CD4-positive, alpha-beta T cell treated with Interleukin-2 at 100 ng/mL for 4 hours (primary cell): ENCODE measurements at regions not wholly inside any gene's neighbourhood (a gene's known extent, or its start where the extent isn't known, plus 50 kb on each side); places are given as distances from the start of the nearest gene placed in this dataset.

Experiments used
- DNase-seq: peaks from one replicate; pipeline ENCODE4 v3.0.0-alpha.2; 2020; ENCODE audit warnings: low spot score

- no peak for DNase-seq
These were observed 102.5 kb upstream of the RIPOR2 start for GRCh38 chr6:25038300-25038699.

DNA sequence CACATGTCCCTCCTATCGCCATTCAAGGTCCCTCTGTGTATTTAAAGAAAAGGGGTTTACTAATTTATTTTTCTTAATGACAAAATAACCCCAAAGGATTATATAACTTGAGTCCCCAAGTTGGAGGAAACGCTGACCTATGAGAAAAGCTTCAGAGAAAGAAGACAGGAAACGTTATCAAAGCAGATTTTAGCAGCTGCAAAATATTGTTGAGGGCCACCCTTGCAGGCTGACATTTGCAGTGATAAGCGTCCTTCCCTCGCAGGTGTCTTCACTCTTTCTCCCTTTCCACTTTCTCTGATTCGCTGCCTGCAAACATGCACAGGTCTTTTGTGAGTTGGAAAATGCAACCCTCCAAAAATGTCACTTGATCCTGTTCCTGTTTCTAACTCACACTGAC is 103.2 kb upstream of the RIPOR2 start:
- peak; percentile 44 for DNase-seq

DNA sequence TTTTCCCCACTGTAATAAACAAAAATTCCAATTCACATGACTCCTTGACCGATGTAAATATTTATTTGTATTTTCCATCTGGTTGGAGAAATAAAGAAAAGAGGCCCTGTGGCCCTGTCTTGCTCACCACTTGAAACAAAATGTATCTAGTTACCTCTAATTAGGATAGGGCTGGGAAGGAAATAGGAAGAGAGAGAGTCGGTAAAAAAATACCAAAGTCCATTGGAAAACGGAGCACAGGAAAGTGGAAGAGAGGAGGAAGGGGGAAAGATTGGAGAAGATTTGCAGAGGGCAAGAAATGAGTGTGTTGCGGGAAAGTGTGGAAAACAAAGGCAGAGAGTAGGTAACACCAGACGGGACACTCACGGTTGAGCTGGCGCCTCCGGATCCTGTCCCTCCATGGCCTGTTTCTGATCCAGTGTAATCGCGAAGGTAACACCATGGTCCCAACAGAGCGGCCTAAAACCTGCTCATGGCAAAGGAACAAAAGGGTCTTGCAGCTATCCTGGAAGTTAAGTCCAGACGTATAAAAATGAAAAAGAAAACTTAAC is 105.8 kb upstream of the RIPOR2 start:
- no peak for DNase-seq

GRCh38 chr6:25042036-25042521 is 106.3 kb upstream of the RIPOR2 start:
- peak; percentile 66 for DNase-seq

- peak; percentile 55 for DNase-seq
These were observed 106.8 kb upstream of the RIPOR2 start for GRCh38 chr6:25042536-25042935.

GRCh38 chr6:25042984-25043725 is 107.4 kb upstream of the RIPOR2 start:
- DNase-seq = no peak

- no peak for DNase-seq
These were observed 108.1 kb upstream of the RIPOR2 start for GRCh38 chr6:25043892-25044291.

DNA sequence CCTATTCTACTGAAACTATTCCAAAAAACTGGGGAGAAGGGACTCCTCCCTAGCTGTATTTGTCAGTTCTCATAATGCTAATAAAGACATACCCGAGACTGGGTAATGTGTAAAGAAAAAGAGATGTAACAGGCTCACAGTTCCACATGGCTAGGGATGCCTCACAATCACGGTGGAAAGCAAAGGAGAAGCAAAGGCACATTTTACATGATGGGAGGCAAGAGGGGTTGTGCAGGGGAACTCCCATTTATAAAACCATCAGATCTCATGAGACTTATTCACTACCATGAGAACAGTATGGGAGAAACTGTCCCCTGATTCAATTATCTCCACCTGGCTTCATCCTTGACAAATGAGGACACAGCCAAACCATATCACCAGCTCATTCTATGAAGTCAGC is 111.2 kb upstream of the RIPOR2 start:
- no peak for DNase-seq

DNA sequence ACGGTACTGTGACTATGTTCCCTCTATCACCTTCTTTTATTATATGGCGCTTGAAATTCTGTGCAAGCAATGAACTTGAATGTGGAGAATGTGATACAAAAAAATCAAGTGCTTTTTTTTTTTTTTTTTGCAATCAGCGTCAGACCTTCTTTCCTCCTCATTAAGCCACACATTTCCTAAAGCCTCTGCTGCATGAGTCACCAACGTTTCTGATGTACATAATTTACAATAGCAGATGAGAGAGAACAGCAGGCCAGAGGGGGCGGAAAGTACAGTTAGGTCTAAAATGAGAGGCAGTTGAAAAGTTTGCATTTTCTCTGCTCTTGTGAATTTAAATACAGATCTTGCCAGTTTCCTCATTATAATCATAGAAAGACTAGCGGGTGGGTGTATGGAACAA is 114.6 kb upstream of the RIPOR2 start:
- DNase-seq = peak; percentile 83

- DNase-seq = no peak
These were observed 115.3 kb upstream of the RIPOR2 start for GRCh38 chr6:25051083-25051482.

GRCh38 chr6:25052181-25052580 is 116.4 kb upstream of the RIPOR2 start:
- DNase-seq = no peak

DNA sequence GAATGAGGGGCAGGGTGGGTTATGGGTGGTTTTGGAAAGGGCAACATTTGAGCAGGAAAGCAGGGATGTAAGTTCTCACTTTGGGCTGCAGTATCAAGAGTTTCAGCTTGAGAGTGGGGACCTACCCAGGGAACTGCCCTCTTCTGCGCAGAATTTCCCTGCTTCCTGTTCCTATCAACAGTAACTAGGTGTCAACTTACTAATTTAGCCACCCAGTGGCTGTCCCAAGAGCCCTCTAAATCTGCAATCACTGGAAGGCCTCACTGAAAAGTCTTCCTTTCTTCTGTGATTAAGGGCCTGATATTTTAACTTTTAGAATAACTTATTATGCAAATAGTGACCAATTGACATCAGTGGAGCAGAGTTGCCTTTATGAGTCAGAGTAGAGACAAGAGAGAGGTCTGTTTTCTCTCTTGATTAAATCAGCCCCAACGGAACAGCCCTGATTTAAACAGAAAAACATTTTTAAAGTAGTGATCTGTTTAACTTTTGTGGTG is 118.2 kb upstream of the RIPOR2 start:
- DNase-seq = peak; percentile 42

DNA sequence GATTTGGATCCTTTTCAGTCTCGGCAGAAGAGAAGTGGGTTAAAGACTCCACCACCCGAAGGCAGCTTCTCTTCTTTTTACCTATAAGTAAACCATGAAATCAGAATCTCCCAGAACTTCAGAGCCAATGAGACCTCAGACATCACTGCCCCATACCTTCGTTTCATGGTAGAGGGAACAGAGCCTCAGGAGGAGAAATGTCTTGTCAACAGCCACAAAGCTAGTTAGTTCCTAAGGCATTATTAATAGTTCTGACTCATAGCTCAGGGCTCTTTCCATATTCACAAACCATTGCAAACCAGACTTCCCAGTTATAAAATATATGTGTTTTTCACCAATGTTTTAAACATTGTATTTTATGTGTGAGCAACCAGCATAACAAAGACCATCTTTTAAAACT is 118.7 kb upstream of the RIPOR2 start:
- no peak for DNase-seq

- peak; percentile 90 for DNase-seq
These were observed 120.4 kb upstream of the RIPOR2 start for GRCh38 chr6:25056130-25056529.

DNA sequence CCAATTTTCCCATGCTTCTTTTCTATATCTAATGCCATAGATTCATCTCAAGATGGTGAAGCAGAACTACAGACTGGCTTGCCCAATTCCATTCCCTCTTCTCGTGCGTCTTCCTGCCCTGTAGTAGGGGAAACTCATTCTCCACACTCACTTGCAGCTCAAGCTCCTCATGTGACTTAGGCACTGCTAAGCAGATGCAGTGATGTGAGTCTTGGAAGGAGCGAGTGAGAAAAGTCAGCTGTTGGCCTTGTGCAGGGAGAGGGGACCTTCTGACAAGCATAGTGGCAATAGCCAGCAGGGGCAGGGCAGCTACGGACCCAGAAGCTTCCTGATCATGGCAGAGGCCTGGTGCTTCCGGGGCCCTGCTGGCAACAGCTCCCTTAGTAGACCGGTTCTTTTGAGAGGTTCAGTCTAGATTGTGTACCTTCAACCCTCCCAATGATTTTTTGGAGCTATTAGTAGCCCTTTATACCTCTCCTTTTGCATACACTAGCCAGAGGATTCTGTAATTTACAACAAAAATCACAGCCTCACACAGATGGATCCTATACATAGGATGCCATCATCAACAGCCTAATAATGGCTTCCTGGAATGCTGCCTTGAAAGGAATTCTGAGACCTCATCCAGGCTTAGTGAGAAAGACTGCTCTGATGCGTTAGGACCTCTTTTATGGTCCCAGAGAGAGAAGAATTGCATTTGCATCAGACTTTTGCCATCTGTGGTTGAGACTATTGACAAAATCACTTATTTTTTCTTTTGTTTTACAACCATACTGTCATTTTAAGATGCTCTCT is 121.5 kb upstream of the RIPOR2 start:
- DNase-seq = no peak

GRCh38 chr6:25058441-25058840 is 122.7 kb upstream of the RIPOR2 start:
- no peak for DNase-seq

DNA sequence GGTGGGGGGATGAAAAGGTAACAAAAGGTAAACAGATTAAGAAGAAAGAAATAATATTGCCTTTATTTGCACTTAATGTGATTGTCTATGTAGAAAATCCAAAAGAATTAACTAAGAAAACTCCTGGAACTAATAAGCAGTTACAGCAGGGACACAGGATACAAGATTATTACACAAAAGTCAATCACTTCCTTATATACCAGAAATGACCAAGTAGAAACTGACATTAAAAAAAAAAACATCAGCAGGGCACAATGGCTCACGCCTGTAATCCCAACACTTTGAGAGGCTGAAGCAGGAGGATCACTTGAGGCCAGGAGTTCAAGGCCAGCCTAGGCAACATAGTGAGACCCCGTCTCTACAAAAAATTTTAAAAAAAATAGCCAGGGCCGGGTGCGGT is 123.2 kb upstream of the RIPOR2 start:
- no peak for DNase-seq

GRCh38 chr6:25060522-25060921 is 124.8 kb upstream of the RIPOR2 start:
- no peak for DNase-seq

DNA sequence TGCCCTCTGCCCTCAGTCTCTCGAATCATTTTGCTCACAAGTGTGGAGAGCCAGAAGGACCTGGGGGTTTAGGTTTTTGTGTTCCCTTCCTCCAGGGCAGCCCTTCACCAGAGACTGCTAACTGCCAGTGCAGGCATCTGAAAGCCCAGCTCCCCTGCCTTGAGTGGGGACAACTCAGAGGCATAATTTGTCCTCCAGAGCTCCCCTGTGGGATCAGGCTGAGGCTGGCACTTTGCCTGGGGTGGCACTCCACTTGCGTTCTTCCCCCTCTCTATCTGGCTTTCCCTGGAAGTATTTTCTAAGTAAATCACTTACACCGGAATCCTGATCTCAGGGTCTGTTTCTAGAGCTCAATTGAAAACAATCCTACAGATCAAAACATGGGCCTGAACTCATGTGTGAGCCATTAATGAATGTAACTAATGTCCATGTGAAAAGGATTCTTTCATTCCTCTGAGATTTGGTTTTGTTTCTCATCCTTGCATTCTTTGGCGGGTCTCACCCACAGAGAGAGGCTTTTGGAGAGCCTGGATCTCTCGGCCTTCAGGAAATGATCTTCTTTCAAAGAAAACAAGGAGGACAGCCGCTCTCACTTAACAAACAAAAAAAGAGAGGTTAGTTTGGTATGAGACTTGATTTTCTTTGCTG is 125.7 kb upstream of the RIPOR2 start:
- no peak for DNase-seq

- no peak for DNase-seq
These were observed 126.5 kb upstream of the RIPOR2 start for GRCh38 chr6:25062070-25062811.

GRCh38 chr6:25064006-25064405 is 128.2 kb upstream of the RIPOR2 start:
- no peak for DNase-seq

DNA sequence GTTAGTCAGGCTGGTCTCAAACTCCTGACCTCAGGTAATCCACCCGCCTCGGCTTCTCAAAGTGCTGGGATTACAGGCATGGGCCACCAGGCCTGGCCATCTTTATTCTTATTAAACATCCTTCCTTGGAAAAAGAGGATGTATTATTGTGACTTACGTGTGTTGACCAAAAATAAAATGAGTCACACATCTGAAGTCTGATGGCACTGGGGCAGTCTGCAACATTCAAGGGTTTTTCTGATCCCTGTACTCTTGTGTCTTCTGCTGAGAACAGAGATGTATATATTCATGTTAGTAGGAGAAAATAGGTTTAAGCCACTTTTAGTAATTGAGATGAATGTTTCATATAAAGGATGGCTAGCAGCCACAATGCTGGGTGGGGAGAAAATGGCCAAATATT is 129.9 kb upstream of the RIPOR2 start:
- no peak for DNase-seq
